ENCODE measurements at regions not wholly inside any gene's neighbourhood (a gene's known extent, or its start where the extent isn't known, plus 50 kb on each side); places are given as distances from the start of the nearest gene placed in this dataset.

DNA sequence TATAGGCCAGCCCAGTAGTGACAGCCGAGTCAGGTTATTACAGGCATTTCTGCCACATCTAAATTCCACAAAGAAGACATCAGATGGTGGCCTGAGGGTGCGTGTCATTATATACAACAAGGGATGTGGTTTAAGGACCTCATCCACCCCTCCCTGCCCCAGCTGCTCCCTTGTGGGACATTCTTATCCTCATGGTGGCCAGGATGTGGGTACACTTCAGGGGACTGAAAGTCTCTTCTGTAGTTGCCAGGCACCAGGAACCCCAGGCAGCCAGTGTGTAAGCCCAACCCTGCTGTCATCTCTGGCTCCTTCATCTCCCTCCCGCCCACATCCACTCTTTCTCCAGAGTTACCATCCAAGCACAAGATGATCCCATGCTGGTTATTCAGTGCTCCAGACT, 224.9 kb upstream of the TOPAZ1 start:
- TF ChIP-seq, protein P1, sequence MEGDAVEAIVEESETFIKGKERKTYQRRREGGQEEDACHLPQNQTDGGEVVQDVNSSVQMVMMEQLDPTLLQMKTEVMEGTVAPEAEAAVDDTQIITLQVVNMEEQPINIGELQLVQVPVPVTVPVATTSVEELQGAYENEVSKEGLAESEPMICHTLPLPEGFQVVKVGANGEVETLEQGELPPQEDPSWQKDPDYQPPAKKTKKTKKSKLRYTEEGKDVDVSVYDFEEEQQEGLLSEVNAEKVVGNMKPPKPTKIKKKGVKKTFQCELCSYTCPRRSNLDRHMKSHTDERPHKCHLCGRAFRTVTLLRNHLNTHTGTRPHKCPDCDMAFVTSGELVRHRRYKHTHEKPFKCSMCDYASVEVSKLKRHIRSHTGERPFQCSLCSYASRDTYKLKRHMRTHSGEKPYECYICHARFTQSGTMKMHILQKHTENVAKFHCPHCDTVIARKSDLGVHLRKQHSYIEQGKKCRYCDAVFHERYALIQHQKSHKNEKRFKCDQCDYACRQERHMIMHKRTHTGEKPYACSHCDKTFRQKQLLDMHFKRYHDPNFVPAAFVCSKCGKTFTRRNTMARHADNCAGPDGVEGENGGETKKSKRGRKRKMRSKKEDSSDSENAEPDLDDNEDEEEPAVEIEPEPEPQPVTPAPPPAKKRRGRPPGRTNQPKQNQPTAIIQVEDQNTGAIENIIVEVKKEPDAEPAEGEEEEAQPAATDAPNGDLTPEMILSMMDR (IDR thresholded peaks at IDR 0.05; ENCODE audit: insufficient read depth, low read length, poor library complexity, severe bottlenecking), result no peak
- no peaks in the 10 kb centered on the region for H3K27me3 ChIP-seq (replicated peaks; ENCODE audit: control insufficient read depth, insufficient read depth, low read length)
- no peak overlapping the region for H3K4me3 ChIP-seq (replicated peaks; ENCODE audit: low read depth, low read length)
- no peaks in the 10 kb centered on the region; the same call in 1 of the 2 replicates for H3K36me3 ChIP-seq (ENCODE audit: control insufficient read depth, insufficient read depth, low read length)
- no peak for DNase-seq (ENCODE audit: extremely low read depth, insufficient read length)

DNA sequence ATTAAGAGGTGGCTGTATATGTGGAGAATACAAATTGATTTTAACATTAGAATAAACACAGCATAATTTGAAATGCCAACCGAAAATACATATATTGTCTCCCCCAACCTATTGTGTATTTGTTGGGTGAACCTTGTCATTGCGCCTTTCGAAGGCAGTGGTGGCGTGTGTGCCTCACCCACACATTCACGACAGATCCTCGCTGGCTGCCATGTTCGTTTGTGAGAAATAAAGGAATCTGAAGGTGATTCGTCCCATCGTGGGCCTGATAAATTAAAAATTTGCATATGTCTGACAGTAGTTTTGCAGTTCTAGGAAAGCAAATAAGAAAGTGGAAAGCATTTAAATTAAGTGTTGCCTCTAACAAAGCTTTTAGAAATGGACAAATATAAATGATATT, 222.8 kb upstream of the TOPAZ1 start:
- Histone ChIP-seq H3K4me3 (replicated peaks; ENCODE audit: low read depth, low read length) (no peak overlapping the region), H3K27me3 (replicated peaks; ENCODE audit: control insufficient read depth, insufficient read depth, low read length) (no peaks in the 10 kb centered on the region), H3K36me3 (ENCODE audit: control insufficient read depth, insufficient read depth, low read length) (no peaks in the 10 kb centered on the region)
- DNase-seq (ENCODE audit: extremely low read depth, insufficient read length), result no peak
- TF ChIP-seq, protein P1 (IDR thresholded peaks at IDR 0.05; ENCODE audit: insufficient read depth, low read length, poor library complexity, severe bottlenecking), result no peak

DNA sequence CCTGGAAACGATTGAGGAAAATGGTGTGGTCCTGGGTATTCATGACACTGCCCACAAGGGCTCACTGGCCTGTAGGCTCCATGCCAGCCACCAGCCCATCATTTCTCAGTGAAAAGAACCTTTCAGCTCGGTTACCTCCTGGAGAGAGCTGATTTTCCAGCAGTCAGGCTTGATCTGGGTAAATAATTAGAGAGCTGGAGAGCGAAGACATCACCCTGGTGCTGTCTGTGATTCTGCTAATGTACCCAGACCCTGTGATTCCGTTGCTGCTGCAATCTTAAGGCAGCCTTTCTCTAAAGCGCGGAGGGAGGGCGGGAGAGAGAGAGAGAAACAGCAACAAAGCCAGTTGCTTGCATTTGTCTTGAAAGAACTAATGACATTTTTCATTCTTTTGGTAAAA, 221.9 kb upstream of the TOPAZ1 start:
- Histone ChIP-seq H3K36me3 (ENCODE audit: control insufficient read depth, insufficient read depth, low read length) (no peaks in the 10 kb centered on the region), H3K4me3 (replicated peaks; ENCODE audit: low read depth, low read length) (no peak overlapping the region), H3K27me3 (replicated peaks; ENCODE audit: control insufficient read depth, insufficient read depth, low read length) (no peaks in the 10 kb centered on the region)
- TF ChIP-seq, protein P1 (IDR thresholded peaks at IDR 0.05; ENCODE audit: insufficient read depth, low read length, poor library complexity, severe bottlenecking), result no peak
- DNase-seq (ENCODE audit: extremely low read depth, insufficient read length), result no peak

DNA sequence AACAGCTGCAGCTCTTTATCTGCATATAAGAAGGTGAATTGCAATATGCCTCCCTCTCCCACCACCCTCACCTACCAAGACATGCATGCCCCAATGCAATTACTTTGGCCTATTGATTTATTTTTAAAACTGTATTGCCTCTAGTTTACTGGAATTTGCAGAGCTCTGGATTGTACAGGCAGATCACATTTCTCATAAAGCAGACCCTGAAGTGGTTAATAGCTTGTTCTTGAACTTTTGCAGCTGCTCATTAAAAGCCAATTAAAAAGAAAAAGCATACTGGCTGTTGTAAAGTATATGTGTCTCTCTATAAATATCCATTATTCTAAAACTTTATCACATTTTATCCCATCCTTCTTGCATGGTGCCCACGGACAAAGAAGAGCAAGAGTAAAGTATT, 221.5 kb upstream of the TOPAZ1 start:
- Histone ChIP-seq H3K36me3 (ENCODE audit: control insufficient read depth, insufficient read depth, low read length) (no peaks in the 10 kb centered on the region), H3K4me3 (replicated peaks; ENCODE audit: low read depth, low read length) (no peak overlapping the region), H3K27me3 (replicated peaks; ENCODE audit: control insufficient read depth, insufficient read depth, low read length) (no peaks in the 10 kb centered on the region)
- TF ChIP-seq, protein P1 (IDR thresholded peaks at IDR 0.05; ENCODE audit: insufficient read depth, low read length, poor library complexity, severe bottlenecking), result no peak
- no peak for DNase-seq (ENCODE audit: extremely low read depth, insufficient read length)

DNA sequence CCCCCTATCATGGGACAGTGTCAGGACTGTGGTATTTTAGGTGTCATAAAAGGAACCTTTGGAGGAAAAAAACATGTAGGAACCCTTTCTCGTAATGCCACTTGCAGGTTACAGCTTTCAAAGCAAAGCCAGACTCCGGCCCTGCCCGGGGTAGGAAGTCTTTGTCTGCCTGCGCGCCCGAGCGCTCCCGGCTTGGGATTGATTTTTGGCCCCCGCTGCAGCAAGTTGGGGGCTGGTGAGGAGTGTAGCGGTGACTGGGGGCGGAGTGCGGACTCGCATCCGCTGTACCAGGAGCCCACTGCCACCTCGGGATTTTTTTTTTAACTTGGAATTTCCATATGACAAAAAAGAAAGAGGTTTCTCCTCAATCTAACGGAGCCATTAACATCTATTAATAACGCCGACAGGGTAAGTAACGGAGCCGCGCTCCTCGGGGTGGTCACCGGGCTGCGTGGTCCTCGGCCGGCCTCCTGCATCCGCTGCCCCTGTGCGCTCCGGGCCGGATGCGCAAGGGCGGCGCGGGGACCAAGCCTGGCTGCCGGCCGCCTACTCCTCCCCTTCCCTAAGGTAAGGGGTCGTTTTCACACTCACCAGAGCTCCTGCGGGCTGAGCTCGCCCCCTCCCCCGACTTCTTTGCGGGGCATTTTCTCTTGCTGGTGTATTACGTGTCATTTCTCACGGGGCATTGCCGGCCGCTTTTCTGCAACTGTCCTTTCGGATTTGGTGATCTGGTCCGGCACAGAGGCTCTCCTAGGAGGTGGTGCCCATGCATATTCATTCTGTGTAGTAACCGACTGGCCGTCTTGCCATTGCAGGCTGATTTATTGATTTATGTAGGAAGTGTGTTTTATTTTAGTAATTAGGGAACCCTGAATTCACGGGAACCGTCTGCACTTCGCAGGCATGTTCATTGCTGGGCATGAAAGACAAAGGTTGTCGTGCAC, 219.8 kb upstream of the TOPAZ1 start:
- peak overlapping the region; percentile 66 for H3K4me3 ChIP-seq (replicated peaks; ENCODE audit: low read depth, low read length)

More for the DNA sequence above, 219.8 kb upstream of the TOPAZ1 start:
- Histone ChIP-seq H3K36me3 (ENCODE audit: control insufficient read depth, insufficient read depth, low read length) (no peaks in the 10 kb centered on the region), H3K27me3 (replicated peaks; ENCODE audit: control insufficient read depth, insufficient read depth, low read length) (no peaks in the 10 kb centered on the region)
- TF ChIP-seq, protein P1 (IDR thresholded peaks at IDR 0.05; ENCODE audit: insufficient read depth, low read length, poor library complexity, severe bottlenecking), result no peak
- no peak for DNase-seq (ENCODE audit: extremely low read depth, insufficient read length)
